ENCODE measurements at regions not wholly inside any gene's neighbourhood (a gene's known extent, or its start where the extent isn't known, plus 50 kb on each side); places are given as distances from the start of the nearest gene placed in this dataset.
A peak's percentile ranks its signal among the peaks of the same experiment; 100 is the strongest.

DNA sequence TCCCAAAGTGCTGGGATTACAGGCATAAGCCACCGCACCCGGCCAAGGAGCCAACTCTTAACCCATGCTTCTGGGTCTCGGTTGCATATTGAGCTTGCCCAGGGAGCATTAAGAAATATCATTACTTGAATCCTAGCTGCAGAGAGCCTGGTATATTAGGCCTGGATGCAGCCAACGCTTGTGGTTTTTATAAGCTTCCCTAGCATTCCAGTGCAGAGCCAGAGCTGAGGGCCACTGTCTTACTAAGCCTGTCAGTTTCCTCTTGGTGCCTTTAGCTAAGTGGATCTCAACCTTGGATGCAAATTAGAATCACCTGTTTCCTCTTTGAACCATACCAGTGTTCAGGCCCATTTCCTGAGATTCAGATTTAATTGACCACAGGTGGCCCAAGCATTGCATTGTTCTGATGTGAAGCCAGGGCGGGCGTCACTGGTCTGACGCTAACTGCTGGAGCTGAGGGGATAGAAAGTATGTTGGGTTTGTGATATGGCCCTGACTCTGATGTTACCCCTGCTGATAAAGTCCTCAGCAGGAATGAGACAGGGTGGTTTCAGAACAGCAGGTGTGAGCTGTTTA is 76.3 kb downstream of the BTBD3 start:
- no peaks in the 10 kb centered on the region for H3K9me3 ChIP-seq (ENCODE audit: control insufficient read depth, low read depth, low read length)
- H3K27me3 Mint-ChIP-seq (ENCODE audit: low read depth), result no peaks in the 10 kb centered on the region
- H3K27ac ChIP-seq (ENCODE audit: insufficient read length, low read depth, low read length), result no peak overlapping the region
- no peaks in the 10 kb centered on the region for H3K27me3 ChIP-seq (ENCODE audit: insufficient read depth, low read length)
- no peak overlapping the region for H2BK120ac ChIP-seq (ENCODE audit: low read depth, low read length, poor library complexity, severe bottlenecking)
- no peak overlapping the region for H3K56ac ChIP-seq (ENCODE audit: insufficient read length, low read depth, low read length)
- peak; percentile 38 for DNase-seq
- H3K36me3 Mint-ChIP-seq (ENCODE audit: insufficient read depth in 1 of 3, low read depth in 3 of 3), result no peaks in the 10 kb centered on the region; a peak in 1 of 7 replicates
- H3K23me2 ChIP-seq (ENCODE audit: insufficient read length, low read depth, low read length, poor library complexity, severe bottlenecking), result no peaks in the 10 kb centered on the region
- H2BK5ac ChIP-seq (ENCODE audit: insufficient read length, low read length), result no peak overlapping the region
- no peak overlapping the region for H2AFZ ChIP-seq (ENCODE audit: low read length)
- no peak overlapping the region for H2BK15ac ChIP-seq (ENCODE audit: low read depth, low read length)
- H3K27ac Mint-ChIP-seq, result no peak overlapping the region
- no peak overlapping the region for H3K14ac ChIP-seq (ENCODE audit: insufficient read depth, low read length)
- H3K4ac ChIP-seq (ENCODE audit: low read depth, low read length), result no peak overlapping the region
- no peak overlapping the region for H2BK12ac ChIP-seq (ENCODE audit: insufficient read length, low read depth, low read length)
- H3K4me1 Mint-ChIP-seq, result peaks cover 7 to 8% of the 10 kb centered on the region in 2 experiments
- H3K79me2 ChIP-seq (ENCODE audit: insufficient read depth, low read length), result no peaks in the 10 kb centered on the region
- H3T11ph ChIP-seq (ENCODE audit: low read length), result no peak overlapping the region
- H3K18ac ChIP-seq (ENCODE audit: insufficient read length, low read depth, low read length), result no peak overlapping the region
- H2AK5ac ChIP-seq (ENCODE audit: insufficient read length, low read length), result no peak overlapping the region
- H3K4me1 ChIP-seq (ENCODE audit: insufficient read depth, low read length), result no peaks in the 10 kb centered on the region; the same call in 1 of the 2 replicates
- no peak overlapping the region for H4K8ac ChIP-seq (replicated peaks; ENCODE audit: insufficient read length, low read depth, low read length)
- WGBS (ENCODE audit: extremely low coverage, insufficient read length, low lambda C conversion rate), result no CpG with 5 or more reads among the region's 7 CpGs
- no peak overlapping the region for H3K4me2 ChIP-seq (ENCODE audit: insufficient read depth, insufficient read length, low read length)
- no peaks in the 10 kb centered on the region for H3K9me3 Mint-ChIP-seq
- no peak overlapping the region for H2BK20ac ChIP-seq (ENCODE audit: low read depth, low read length, poor library complexity, severe bottlenecking)
- no peak overlapping the region for H3K4me3 Mint-ChIP-seq
- no peak overlapping the region for H3K9ac ChIP-seq (ENCODE audit: extremely low read depth, insufficient read length, low read length)
- H3K23ac ChIP-seq (ENCODE audit: insufficient read length, low read depth, low read length), result no peak overlapping the region
- no peaks in the 10 kb centered on the region for H3K79me1 ChIP-seq (ENCODE audit: insufficient read depth, low read depth, low read length, poor library complexity, severe bottlenecking)
- TF ChIP-seq CTCF (conservative IDR thresholded peaks at IDR 0.05), result no peak
- H4K91ac ChIP-seq (ENCODE audit: insufficient read length, low read depth, low read length), result no peak overlapping the region
- H4K20me1 ChIP-seq (ENCODE audit: control insufficient read depth, insufficient read depth, insufficient read length), result no peaks in the 10 kb centered on the region
- H4K5ac ChIP-seq (ENCODE audit: insufficient read length, low read depth, low read length), result no peak overlapping the region
